Trophoblast cell (in vitro differentiated cells and primary cell): ENCODE measurements at regions not wholly inside any gene's neighbourhood (a gene's known extent, or its start where the extent isn't known, plus 50 kb on each side); places are given as distances from the start of the nearest gene placed in this dataset.

Experiments used
- DNase-seq, 2 donors: peaks; one replicate each; pipeline ENCODE4 v3.0.0-alpha.2; 2016
- H2AFZ ChIP-seq: 2 replicates; pipeline ENCODE4 v1.6.1; 2013; ENCODE audit warnings: low read length, moderate library complexity, mild to moderate bottlenecking; ENCODE audit not compliant: insufficient read depth, poor library complexity
- H2AK5ac ChIP-seq: 2 replicates; pipeline ENCODE4 v1.6.1; 2013; ENCODE audit warnings: mild to moderate bottlenecking, low read length
- H2BK120ac ChIP-seq: 2 replicates; pipeline ENCODE4 v1.6.1; 2013; ENCODE audit warnings: low read length, mild to moderate bottlenecking, moderate library complexity; ENCODE audit not compliant: insufficient read depth, poor library complexity
- H2BK12ac ChIP-seq: 2 replicates; pipeline ENCODE4 v1.6.1; 2013; ENCODE audit warnings: mild to moderate bottlenecking, low read length, moderate library complexity
- H2BK5ac ChIP-seq: 2 replicates; pipeline ENCODE4 v1.6.1; 2013; ENCODE audit warnings: low read length, low read depth, moderate library complexity, mild to moderate bottlenecking; ENCODE audit not compliant: poor library complexity
- H3K14ac ChIP-seq: 2 replicates; pipeline ENCODE4 v1.6.1; 2013; ENCODE audit warnings: mild to moderate bottlenecking, low read length
- H3K18ac ChIP-seq: 2 replicates; pipeline ENCODE4 v1.6.1; 2013; ENCODE audit warnings: mild to moderate bottlenecking, low read length
- H3K23ac ChIP-seq: 2 replicates; pipeline ENCODE4 v1.6.1; 2013; ENCODE audit warnings: low read length
- H3K27ac ChIP-seq: 2 replicates; pipeline ENCODE4 v1.5.1; 2013; ENCODE audit warnings: low read depth, mild to moderate bottlenecking, inconsistent platforms, low read length, moderate library complexity
- H3K27me3 ChIP-seq: 2 replicates; pipeline ENCODE4 v1.6.1; 2013; ENCODE audit warnings: inconsistent platforms, mild to moderate bottlenecking, low read length, moderate library complexity; ENCODE audit not compliant: insufficient read depth
- H3K36me3 ChIP-seq, 2 experiments: 1 replicate in 1 of 2; 2 replicates in 1 of 2; pipeline ENCODE4 v1.6.1; 2013; ENCODE audit warnings: low read length in 2 of 2, mild to moderate bottlenecking in 2 of 2, moderate library complexity in 1 of 2; ENCODE audit not compliant: insufficient read depth in 2 of 2, control insufficient read depth in 1 of 2
- H3K4ac ChIP-seq: 2 replicates; pipeline ENCODE4 v1.6.1; 2013; ENCODE audit warnings: low read depth, mild to moderate bottlenecking, low read length, moderate library complexity
- H3K4me1 ChIP-seq, 2 experiments: 1 replicate in 1 of 2; 2 replicates in 1 of 2; pipeline ENCODE4 v1.6.1; 2013; ENCODE audit warnings: low read length in 2 of 2, mild to moderate bottlenecking in 2 of 2, moderate library complexity in 1 of 2; ENCODE audit not compliant: insufficient read depth in 2 of 2, control insufficient read depth in 1 of 2
- H3K4me2 ChIP-seq: 2 replicates; pipeline ENCODE4 v1.6.1; 2013; ENCODE audit warnings: inconsistent platforms, mild to moderate bottlenecking, low read length, moderate library complexity
- H3K4me3 ChIP-seq: 2 replicates; pipeline ENCODE4 v1.5.1; 2013; ENCODE audit warnings: mild to moderate bottlenecking, low read depth, low read length, inconsistent platforms
- H3K79me1 ChIP-seq: one replicate; pipeline ENCODE4 v1.6.1; 2013; ENCODE audit warnings: low read length
- H3K79me2 ChIP-seq: 2 replicates; pipeline ENCODE4 v1.6.1; 2013; ENCODE audit warnings: low read length, mild to moderate bottlenecking; ENCODE audit not compliant: control insufficient read depth, insufficient read depth, poor library complexity
- H3K9ac ChIP-seq: 2 replicates; pipeline ENCODE4 v1.6.1; 2013; ENCODE audit warnings: mild to moderate bottlenecking, low read length
- H3K9me3 ChIP-seq: 2 replicates; pipeline ENCODE4 v1.6.1; 2013; ENCODE audit warnings: low read depth, mild to moderate bottlenecking, control low read depth, inconsistent platforms, low read length; ENCODE audit not compliant: insufficient read depth
- H4K12ac ChIP-seq: 2 replicates; pipeline ENCODE4 v1.6.1; 2013; ENCODE audit warnings: low read depth, mild to moderate bottlenecking, low read length, moderate library complexity
- H4K8ac ChIP-seq: 2 replicates; pipeline ENCODE4 v1.6.1; 2013; ENCODE audit warnings: low read depth, mild to moderate bottlenecking, low read length, moderate library complexity
- H4K91ac ChIP-seq: one replicate; pipeline ENCODE4 v1.6.1; 2013; ENCODE audit warnings: low read depth, mild to moderate bottlenecking, low read length, moderate library complexity
- WGBS: extraction: QIAGEN DNeasy Blood & Tissue Kit; methylation state at CpG from one replicate; pipeline ENCODE4 v1.1.7; 2013; ENCODE audit warnings: missing lambda C conversion rate; ENCODE audit not compliant: insufficient read length, insufficient coverage; ENCODE audit errors: extremely low coverage; 5-methylcytosine and 5-hydroxymethylcytosine counted together

DNA sequence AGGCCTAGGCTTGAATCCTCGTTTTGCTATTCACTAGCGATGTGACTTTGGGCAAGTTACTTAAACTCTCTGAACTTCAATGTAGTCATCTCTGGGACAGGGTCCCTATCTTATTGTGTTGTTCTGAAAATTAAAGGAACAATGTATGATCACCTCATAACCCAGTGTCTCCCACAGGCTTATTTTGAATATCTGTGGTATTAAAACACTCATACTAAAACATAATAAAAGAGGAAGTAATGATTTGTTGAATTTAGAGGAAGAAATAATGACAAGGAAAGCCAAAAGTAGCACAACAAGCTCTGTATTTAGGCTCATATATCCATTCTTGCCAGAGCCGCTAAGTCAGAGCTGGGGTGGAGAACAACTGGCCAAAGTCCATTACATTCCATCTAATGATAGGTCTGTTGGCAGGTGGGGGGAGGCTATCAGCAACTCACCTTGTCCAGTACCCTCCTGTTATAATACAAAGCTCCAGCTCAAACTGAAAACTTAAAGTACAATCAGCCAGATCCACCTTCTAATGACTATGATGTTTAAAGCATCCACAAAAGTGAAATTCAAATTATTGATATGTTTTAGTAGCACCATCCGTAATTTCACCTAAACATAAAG is 64.5 kb upstream of the LSM6 start:
- no peak overlapping the region for H2BK120ac ChIP-seq
- no peak overlapping the region for H2BK12ac ChIP-seq
- H3K4ac ChIP-seq, result no peak overlapping the region
- WGBS, result no CpG with 5 or more reads among the region's 4 CpGs
- no peak overlapping the region for H2AFZ ChIP-seq
- H4K12ac ChIP-seq, result no peak overlapping the region
- no peak overlapping the region for H3K27ac ChIP-seq
- no peak overlapping the region for H3K18ac ChIP-seq
- no peak overlapping the region for H3K4me3 ChIP-seq
- H3K4me1 ChIP-seq, result peaks cover 0 to 2% of the 10 kb centered on the region in 2 experiments
- H3K36me3 ChIP-seq, result no peaks in the 10 kb centered on the region
- H3K4me2 ChIP-seq, result no peak overlapping the region
- no peak overlapping the region for H4K91ac ChIP-seq
- no peak for DNase-seq
- H3K14ac ChIP-seq, result no peak overlapping the region
- H3K9me3 ChIP-seq, result no peaks in the 10 kb centered on the region
- no peak overlapping the region for H3K23ac ChIP-seq
- H3K9ac ChIP-seq, result no peak overlapping the region
- no peak overlapping the region for H4K8ac ChIP-seq
- H2AK5ac ChIP-seq, result no peak overlapping the region
- H3K79me2 ChIP-seq, result no peaks in the 10 kb centered on the region
- no peaks in the 10 kb centered on the region for H3K79me1 ChIP-seq
- no peak overlapping the region for H2BK5ac ChIP-seq
- no peaks in the 10 kb centered on the region for H3K27me3 ChIP-seq

DNA sequence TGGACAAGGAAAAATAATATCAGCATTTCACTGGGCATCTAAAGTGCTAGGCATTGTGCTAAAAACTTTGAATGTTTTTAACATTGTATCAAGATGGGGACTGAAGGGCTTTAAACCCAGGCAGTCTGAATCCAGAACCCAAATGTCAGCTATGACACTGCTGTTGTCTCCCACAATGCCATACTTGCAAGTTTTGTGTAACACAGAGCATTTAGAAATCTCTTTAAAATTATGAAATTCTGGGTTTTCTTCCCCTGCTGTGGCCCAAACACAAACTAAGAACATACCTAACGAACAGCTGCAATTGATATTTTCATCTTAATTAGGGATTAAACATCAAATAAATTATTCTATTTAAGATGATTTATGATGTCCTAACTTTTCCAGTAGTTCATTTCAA is 66.8 kb upstream of the LSM6 start:
- Histone ChIP-seq H3K18ac (no peak overlapping the region), H2BK12ac (no peak overlapping the region), H3K14ac (no peak overlapping the region), H4K12ac (no peak overlapping the region), H2BK5ac (no peak overlapping the region), H3K4me1 (peaks cover 0 to 2% of the 10 kb centered on the region in 2 experiments), H3K9ac (no peak overlapping the region), H3K27me3 (no peaks in the 10 kb centered on the region), H2AFZ (no peak overlapping the region), H3K27ac (no peak overlapping the region), H4K8ac (no peak overlapping the region), H3K23ac (no peak overlapping the region), H3K4ac (no peak overlapping the region), H3K4me2 (no peak overlapping the region), H3K79me2 (no peaks in the 10 kb centered on the region), H2BK120ac (no peak overlapping the region), H4K91ac (no peak overlapping the region), H3K36me3 (no peaks in the 10 kb centered on the region), H3K79me1 (no peaks in the 10 kb centered on the region), H2AK5ac (no peak overlapping the region), H3K9me3 (no peaks in the 10 kb centered on the region), H3K4me3 (no peak overlapping the region)
- no CpG with 5 or more reads among the region's 1 CpG for WGBS
- DNase-seq, result no peak

DNA sequence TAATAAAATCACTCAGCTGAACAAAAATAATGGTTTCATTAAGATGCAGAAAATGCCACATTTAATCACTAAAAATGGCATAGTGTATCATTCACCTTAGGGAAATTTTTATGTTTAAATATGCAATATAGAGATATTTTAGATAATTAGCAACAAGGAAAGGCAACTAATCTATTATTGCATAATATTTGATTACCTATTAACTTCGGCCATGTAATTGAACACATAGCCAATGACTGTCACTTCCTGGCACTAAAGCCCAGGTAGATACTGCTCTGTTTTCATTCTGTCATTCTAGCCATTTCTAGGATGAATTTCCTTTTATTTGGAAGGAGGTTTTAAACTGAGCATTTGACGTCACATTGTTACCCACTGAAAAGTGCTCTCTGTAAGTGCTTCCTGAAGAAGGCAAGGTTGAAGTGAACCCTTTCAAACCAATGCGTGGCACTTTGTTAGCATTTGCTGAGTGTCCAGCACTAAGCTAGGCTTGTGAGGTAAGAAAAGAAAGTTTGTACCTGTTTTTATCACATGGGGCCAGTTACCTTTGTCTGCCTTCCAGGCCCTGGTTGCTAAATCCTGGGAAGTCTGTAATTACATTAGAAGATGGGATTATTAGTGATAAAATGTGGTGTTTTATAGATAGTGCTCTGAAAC is 67.8 kb upstream of the LSM6 start:
- Histone ChIP-seq H3K4me1 (peaks cover 0 to 2% of the 10 kb centered on the region in 2 experiments), H4K91ac (no peak overlapping the region), H2AFZ (no peak overlapping the region), H3K14ac (no peak overlapping the region), H2BK12ac (no peak overlapping the region), H3K4me3 (no peak overlapping the region), H3K4ac (no peak overlapping the region), H3K36me3 (no peaks in the 10 kb centered on the region), H3K79me2 (no peaks in the 10 kb centered on the region), H3K27me3 (no peaks in the 10 kb centered on the region), H3K9ac (no peak overlapping the region), H4K8ac (no peak overlapping the region), H2BK5ac (no peak overlapping the region), H3K4me2 (no peak overlapping the region), H3K23ac (no peak overlapping the region), H2AK5ac (no peak overlapping the region), H3K27ac (no peak overlapping the region), H3K18ac (no peak overlapping the region), H3K9me3 (no peaks in the 10 kb centered on the region), H3K79me1 (no peaks in the 10 kb centered on the region), H2BK120ac (no peak overlapping the region), H4K12ac (no peak overlapping the region)
- WGBS, result no CpG with 5 or more reads among the region's 3 CpGs
- DNase-seq, result no peak

DNA sequence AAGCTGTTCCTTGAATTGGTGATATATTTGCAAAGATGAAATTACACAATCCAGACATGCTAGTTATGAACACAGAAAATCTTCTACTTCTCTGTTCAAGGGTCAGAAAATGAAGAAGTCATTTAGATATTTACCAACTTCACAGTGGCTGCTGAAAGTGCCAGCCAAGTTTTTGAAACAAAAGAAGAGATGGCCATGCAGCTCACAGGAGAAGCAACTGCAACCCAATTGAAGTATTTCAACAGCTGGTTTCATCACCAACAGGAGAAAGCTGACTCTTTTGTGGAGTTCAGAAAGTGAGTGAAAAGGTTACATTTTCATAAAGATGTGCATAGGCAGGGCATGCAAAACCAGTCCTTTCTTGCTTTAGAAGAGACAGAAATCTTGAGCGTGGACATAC is 70.1 kb upstream of the LSM6 start:
- H2BK5ac ChIP-seq, result no peak overlapping the region
- H3K9ac ChIP-seq, result no peak overlapping the region
- H3K18ac ChIP-seq, result no peak overlapping the region
- no peak overlapping the region for H3K4me3 ChIP-seq
- H3K23ac ChIP-seq, result no peak overlapping the region
- no peaks in the 10 kb centered on the region for H3K36me3 ChIP-seq
- H3K14ac ChIP-seq, result no peak overlapping the region
- H3K27me3 ChIP-seq, result no peaks in the 10 kb centered on the region
- H4K91ac ChIP-seq, result no peak overlapping the region
- no peaks in the 10 kb centered on the region for H3K79me2 ChIP-seq
- no peak overlapping the region for H2AFZ ChIP-seq
- H4K12ac ChIP-seq, result no peak overlapping the region
- no peaks in the 10 kb centered on the region for H3K9me3 ChIP-seq
- H3K4ac ChIP-seq, result no peak overlapping the region
- peaks cover 0 to 2% of the 10 kb centered on the region in 2 experiments for H3K4me1 ChIP-seq
- no peak overlapping the region for H2BK120ac ChIP-seq
- no peaks in the 10 kb centered on the region for H3K79me1 ChIP-seq
- H3K4me2 ChIP-seq, result no peak overlapping the region
- no peak overlapping the region for H4K8ac ChIP-seq
- no CpG with 5 or more reads among the region's 1 CpG for WGBS
- no peak overlapping the region for H3K27ac ChIP-seq
- H2BK12ac ChIP-seq, result no peak overlapping the region
- H2AK5ac ChIP-seq, result no peak overlapping the region
- peak in 1 of 2 donors; percentile 8 for DNase-seq
